ENCODE measurements at regions not wholly inside any gene's neighbourhood (a gene's known extent, or its start where the extent isn't known, plus 50 kb on each side); places are given as distances from the start of the nearest gene placed in this dataset.

DNA sequence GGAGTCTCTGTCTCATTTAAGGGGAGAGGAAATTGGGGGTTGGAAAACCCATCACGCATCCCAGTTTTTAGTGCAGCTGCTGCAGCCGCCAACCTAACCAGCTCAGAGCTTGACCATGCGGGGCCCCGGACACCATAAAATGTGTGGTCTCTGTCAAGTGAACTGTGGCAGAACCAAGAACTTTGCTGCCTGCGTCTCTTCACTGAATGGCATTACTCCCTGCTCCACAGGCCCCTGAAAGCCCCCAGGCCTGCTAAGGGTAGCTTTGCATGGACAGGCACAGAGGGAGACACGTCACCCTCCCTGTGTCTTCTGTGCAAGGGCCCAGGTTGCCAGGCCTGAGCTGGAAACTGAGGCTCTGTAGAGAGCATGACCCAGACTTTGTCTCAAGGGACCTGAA, 144.6 kb upstream of the GPR26 start:
- H3K27me3 ChIP-seq (ENCODE audit: control insufficient read depth in 1 of 2, insufficient read depth in 2 of 2, low read length in 2 of 2): no peaks in the 10 kb centered on the region
- WGBS (ENCODE audit: low lambda C conversion rate): 75% methylated on average over 4 of the region's 6 CpGs
- H3K4me1 ChIP-seq (ENCODE audit: insufficient read depth, low read length): no peaks in the 10 kb centered on the region
- H3K4me2 ChIP-seq (ENCODE audit: low read depth, low read length): no peak overlapping the region
- no peak overlapping the region for H3K9ac ChIP-seq (ENCODE audit: insufficient read depth, low read depth, low read length)
- no TSS peak for BruUV-seq (replicated peaks)
- DNase-seq (ENCODE audit: low spot score): no peak
- H3K9me3 ChIP-seq (ENCODE audit: low read length): no peaks in the 10 kb centered on the region
- no peak overlapping the region for H3K27ac ChIP-seq (ENCODE audit: extremely low read length, insufficient read depth, low read length)
- POLR2A ChIA-PET: no interaction called here
- TF ChIP-seq ZBTB38 (CRISPR knock-in tag; IDR thresholded peaks at IDR 0.05) (no peak), PHF5A (CRISPR knock-in tag; IDR thresholded peaks at IDR 0.05; ENCODE audit: low read depth, unreplicated experiment) (no peak), HNRNPH1 (optimal IDR thresholded peaks at IDR 0.05; ENCODE audit: low read depth, low read length) (no peak), ZNF33B (CRISPR knock-in tag; IDR thresholded peaks at IDR 0.05) (no peak), HDAC2 (CRISPR knock-in tag; IDR thresholded peaks at IDR 0.05) (no peak), TCF12 (IDR thresholded peaks at IDR 0.05) (no peak), TCF12 (CRISPR knock-in tag; IDR thresholded peaks at IDR 0.05) (no peak)
- TF ChIP-seq, protein P1, sequence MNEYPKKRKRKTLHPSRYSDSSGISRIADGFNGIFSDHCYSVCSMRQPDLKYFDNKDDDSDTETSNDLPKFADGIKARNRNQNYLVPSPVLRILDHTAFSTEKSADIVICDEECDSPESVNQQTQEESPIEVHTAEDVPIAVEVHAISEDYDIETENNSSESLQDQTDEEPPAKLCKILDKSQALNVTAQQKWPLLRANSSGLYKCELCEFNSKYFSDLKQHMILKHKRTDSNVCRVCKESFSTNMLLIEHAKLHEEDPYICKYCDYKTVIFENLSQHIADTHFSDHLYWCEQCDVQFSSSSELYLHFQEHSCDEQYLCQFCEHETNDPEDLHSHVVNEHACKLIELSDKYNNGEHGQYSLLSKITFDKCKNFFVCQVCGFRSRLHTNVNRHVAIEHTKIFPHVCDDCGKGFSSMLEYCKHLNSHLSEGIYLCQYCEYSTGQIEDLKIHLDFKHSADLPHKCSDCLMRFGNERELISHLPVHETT (CRISPR knock-in tag; conservative IDR thresholded peaks at IDR 0.05): no peak
- no peaks in the 10 kb centered on the region for H3K79me2 ChIP-seq (ENCODE audit: insufficient read depth, low read length)
- intact Hi-C loops (cut with micrococcal nuclease; ENCODE audit: unreplicated experiment) (no loop called here), in situ Hi-C loops (cut with HindIII; ENCODE audit: extremely low pct_ligation_motif_present, low pct_unique_long_range_greater_than_20kb) (no loop called here)
- no peak for FAIRE-seq
- H2AFZ ChIP-seq (ENCODE audit: low read length): no peak overlapping the region
- no peaks in the 10 kb centered on the region for H4K20me1 ChIP-seq (ENCODE audit: insufficient read depth, low read length)
- ATAC-seq: no peak
- no peak overlapping the region for H3K4me3 ChIP-seq (replicated peaks in 1 of 3; ENCODE audit: insufficient read depth in 1 of 3, low read depth in 2 of 3, low read length in 3 of 3)
- CTCF ChIA-PET (ENCODE audit: low intra/inter-chr PET ratio, low total read pairs): no interaction called here
- no peaks in the 10 kb centered on the region for H3K36me3 ChIP-seq (replicated peaks in 1 of 2; ENCODE audit: control insufficient read depth in 1 of 2, insufficient read depth in 2 of 2, low read length in 2 of 2)

DNA sequence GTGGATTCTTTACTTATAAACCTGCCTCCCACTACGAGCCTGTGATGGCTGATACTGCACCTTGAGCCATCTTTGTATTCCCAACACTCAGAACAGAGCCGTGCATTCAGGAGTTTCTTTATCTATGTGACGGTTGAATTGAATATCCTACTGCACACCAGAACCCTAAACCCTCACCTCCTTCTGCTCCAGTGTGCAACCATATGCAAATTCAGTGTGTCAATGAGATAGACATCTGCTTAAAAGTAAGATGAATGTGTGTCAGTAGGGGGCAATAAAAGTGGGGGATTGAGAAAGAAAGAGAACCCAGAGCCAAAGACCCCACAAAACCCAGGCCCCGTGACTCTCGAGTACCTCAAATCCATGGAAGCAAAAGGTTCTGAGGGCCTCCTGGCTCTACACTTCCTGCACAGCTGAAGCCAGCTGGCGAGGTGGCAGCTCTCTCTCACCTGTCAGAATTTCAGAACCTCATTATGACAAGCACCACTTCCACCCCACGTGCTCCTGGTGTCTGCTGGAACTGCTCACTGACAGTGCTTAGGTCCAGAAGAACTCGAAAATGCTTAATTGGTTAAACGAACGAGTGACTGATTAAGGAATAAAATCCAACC, 143.3 kb upstream of the GPR26 start:
- 28% methylated on average over 8 of the region's 10 CpGs for WGBS (ENCODE audit: low lambda C conversion rate)
- Histone ChIP-seq H3K4me3 (replicated peaks in 1 of 3; ENCODE audit: insufficient read depth in 1 of 3, low read depth in 2 of 3, low read length in 3 of 3) (no peak overlapping the region), H3K9ac (ENCODE audit: insufficient read depth, low read depth, low read length) (no peak overlapping the region), H3K36me3 (replicated peaks in 1 of 2; ENCODE audit: control insufficient read depth in 1 of 2, insufficient read depth in 2 of 2, low read length in 2 of 2) (no peaks in the 10 kb centered on the region), H3K79me2 (ENCODE audit: insufficient read depth, low read length) (no peaks in the 10 kb centered on the region), H4K20me1 (ENCODE audit: insufficient read depth, low read length) (no peaks in the 10 kb centered on the region), H3K9me3 (ENCODE audit: low read length) (no peaks in the 10 kb centered on the region), H3K4me1 (ENCODE audit: insufficient read depth, low read length) (no peaks in the 10 kb centered on the region), H2AFZ (ENCODE audit: low read length) (no peak overlapping the region), H3K4me2 (ENCODE audit: low read depth, low read length) (no peak overlapping the region), H3K27me3 (ENCODE audit: control insufficient read depth in 1 of 2, insufficient read depth in 2 of 2, low read length in 2 of 2) (no peaks in the 10 kb centered on the region), H3K27ac (ENCODE audit: extremely low read length, insufficient read depth, low read length) (no peak overlapping the region)
- FAIRE-seq (no peak), ATAC-seq (no peak), DNase-seq (ENCODE audit: low spot score) (no peak)
- BruUV-seq (replicated peaks): no TSS peak
- POLR2A ChIA-PET: no interaction called here
- CTCF ChIA-PET (ENCODE audit: low intra/inter-chr PET ratio, low total read pairs): no interaction called here
- TF ChIP-seq STAG1 (CRISPR knock-in tag; IDR thresholded peaks at IDR 0.05): no peak
- intact Hi-C loops (cut with micrococcal nuclease; ENCODE audit: unreplicated experiment): no loop called here
- in situ Hi-C loops (cut with HindIII; ENCODE audit: extremely low pct_ligation_motif_present, low pct_unique_long_range_greater_than_20kb): no loop called here

All from HepG2 (cell line).